ENCODE measurements at regions not wholly inside any gene's neighbourhood (a gene's known extent, or its start where the extent isn't known, plus 50 kb on each side); places are given as distances from the start of the nearest gene placed in this dataset.

DNA sequence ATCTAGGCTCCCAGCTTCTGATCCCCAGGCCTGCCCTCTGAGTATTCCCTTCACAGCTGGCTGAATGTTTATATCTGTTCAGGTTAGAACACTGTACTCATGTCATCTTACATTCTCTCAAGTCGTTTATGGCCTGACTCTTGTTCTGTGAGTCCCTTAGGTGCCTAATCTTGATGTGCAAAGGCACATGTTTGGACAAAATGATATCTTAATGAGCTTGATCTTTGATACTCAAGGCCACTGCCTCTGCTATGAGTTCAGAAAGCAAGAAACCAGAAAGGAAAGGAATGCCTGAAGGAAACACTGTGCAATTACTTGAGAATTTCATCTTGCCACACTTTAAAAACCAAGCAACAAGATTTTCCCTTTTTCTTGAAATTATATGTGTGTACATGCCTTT, 391.8 kb upstream of the ZNF608 start:
- no peak for DNase-seq (ENCODE audit: low spot score)

DNA sequence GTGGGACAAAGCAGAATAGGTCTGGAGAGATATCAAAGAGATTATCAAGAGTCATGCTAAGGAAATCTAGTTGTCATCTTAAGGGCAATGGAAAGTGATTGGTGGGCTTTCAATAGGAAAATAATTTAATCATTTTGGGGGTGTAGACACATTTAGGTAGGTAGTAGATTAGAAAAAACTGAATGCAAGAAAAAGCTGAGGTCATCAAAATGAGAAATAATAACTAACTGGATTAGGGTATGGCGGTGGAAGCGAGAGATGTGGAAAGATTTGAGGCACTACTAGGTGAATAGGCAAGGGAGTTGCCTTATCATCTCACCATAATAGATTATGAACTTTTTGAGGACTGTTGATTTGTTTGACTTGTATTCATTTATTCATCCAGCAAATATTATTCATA, 393.2 kb upstream of the ZNF608 start:
- DNase-seq (ENCODE audit: low spot score), result no peak

DNA sequence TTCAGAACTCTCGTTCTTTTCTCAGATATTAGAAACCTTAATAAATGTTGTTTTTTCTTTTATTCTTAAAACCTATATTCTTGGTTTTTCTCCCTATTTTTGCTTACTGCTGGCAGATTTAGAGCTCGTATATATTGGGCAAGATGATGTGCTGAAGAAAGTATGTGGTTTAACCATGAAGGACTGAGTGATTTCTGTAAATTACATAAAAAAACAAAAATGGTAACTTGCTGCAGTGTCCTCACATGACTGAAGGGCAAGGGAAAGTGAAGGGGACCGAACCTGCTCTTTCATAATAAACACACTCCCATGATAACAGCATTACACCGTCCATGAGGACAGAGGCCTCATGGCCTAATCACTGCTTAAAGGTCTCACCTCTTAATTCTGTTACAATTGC, 393.8 kb upstream of the ZNF608 start:
- DNase-seq (ENCODE audit: low spot score), result no peak

DNA sequence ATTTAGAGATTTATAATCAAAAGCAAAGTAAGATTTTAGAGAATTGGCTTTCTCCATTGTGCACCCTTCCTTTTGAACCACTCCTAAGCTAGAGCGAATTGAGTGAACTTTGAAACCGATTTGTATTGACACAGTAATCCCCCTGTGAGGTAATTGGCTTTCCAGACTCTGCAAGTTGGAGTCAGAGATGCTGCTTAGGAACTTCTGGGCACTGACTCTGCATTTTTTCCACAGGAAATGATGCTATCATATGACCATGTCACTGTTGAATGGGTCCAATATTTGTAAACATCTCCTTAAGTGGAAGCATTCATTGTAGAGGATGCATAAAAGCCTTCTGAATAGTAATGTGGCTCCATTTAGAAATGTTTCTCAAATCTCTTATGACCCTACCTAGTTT, 394.4 kb upstream of the ZNF608 start:
- peak; percentile 62 for DNase-seq (ENCODE audit: low spot score)

DNA sequence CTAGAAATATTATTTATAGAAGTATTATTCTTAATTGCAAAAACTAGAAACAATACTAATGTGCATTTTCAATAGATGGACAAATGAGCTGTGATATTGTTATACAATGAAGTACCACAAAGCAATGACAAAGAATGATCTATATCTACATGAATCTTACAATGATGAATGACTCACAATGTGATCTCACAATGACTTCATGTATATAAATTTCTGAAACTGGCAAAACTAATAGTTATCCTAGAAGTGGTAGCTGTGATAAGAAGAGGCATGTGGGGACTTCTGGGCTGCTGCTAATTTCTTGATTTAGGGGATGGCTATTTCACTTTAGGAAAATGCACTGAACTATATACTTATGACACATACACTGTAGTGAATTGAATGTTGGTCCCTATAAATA, 396.0 kb upstream of the ZNF608 start:
- peak; percentile 55 for DNase-seq (ENCODE audit: low spot score)

DNA sequence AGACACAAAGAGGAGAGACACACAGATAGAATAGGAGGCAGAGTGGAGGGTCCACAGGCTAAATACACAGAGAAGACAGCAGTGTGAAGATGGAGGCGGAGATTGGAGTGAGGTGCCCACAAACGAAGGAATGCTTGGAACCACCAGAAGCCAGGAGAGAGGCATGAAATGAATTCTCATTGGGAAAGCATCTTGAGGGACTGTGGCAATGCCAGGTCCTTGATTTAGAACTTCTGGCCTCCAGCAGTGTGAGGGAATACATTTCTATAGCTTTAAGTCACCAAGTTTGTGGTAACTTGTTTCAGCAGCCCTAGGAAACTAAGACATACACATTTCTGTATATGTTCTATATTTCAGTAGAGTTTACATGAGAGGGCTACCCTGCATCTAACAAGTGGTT, 396.6 kb upstream of the ZNF608 start:
- DNase-seq (ENCODE audit: low spot score), result no peak

DNA sequence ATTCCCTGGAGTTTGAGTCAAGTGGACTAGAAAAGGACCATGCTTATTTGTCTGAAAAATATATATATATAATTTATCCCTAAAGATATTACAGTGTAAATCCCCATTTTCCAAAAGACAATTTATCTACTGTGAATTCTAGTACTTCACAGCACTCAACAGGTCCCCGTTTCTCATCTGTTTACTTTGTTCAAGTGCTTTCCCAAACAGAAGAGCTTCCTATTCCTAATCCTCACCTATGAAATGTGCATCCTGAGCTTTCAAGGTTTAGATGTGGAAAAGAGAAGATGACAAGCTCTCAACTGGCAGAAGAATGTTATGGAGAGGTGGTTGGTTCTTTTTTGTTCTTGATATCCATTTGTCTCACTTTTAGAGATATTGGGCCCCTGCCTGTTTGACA, 401.6 kb upstream of the ZNF608 start:
- no peak for DNase-seq (ENCODE audit: low spot score)

DNA sequence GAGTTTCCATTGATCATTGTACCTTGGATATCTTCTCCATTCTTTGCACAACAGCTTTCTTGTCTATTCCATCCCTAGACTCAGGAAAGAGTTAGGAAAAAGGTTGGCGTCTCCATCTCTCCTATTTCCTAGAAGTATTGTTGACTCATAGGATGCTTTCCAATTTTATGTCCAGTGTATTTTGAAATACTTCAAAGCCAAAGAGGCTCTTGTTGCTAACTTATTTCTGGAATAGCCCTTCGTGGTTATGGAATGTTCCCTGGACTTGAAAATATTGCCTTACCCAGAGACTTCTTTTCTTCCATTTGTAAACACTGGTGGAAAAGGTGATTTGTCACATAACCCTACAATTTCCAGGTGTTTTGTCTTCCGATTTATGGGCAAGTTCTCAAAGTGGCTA, 402.3 kb upstream of the ZNF608 start:
- no peak for DNase-seq (ENCODE audit: low spot score)

DNA sequence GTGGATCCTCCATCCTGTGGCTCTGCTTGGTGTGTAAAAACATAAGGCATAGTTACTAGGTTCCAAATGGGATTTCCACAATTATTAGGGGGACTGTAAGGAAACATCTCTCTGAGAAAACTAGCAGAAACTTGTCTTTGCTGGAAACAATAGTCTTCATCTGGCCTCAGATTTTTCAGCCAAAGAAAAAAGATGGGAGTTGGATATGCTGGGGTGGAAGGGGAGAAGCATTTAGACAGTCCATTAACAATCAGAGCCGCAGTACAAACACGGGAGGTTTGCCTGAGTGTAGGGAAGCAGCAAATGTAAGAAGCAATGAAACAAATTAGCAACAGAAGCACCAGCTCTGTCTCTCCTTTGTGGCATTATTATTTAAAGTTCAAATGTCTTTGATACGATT, 402.7 kb upstream of the ZNF608 start:
- DNase-seq (ENCODE audit: low spot score), result no peak

DNA sequence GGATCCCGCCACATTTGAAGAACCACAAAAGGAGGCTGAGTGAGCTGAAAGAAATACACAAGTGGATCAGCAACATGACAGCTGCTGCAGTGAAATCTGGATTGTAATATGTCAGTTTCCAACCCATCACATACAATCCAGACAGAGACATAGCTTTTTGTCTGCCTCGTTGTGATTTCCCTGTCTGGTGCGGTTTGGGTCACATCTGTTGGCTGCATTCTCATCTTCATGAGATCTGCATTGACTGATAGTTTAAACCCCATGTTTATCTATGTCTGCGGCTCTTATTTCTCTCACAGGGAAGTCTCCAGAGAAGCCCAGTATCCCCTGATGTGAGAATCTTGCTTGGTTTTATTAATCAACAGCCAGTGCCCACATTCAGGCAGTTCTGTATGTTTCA, 403.1 kb upstream of the ZNF608 start:
- DNase-seq (ENCODE audit: low spot score), result no peak

DNA sequence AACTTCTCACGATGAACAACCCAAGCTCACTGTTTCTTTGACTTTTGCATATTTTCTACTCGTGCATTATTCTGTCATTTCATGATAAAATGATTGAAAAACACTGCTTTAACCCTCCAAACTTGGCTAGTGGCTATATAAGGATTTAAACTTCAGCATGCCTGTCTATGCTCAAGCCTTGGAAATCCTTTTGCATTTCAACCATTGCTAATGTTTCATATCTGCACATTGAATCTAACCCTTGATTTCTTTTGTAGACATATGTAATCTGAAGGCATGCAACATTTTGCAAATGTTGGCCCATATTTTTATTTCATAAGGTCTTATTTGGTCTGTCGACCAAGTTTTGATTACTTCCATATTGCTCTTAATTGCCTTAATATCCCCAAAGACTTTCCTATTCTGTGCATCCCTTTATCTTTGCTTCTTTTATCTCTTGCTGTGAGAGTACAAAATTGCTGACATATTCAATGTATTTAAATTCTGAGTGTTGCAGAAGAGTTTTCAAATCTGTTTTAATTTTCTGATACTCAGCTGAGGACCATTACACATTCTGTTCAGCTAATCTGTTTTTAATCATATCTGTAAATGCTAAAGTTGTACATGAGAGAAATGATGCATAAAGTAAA, 403.7 kb upstream of the ZNF608 start:
- no peak for DNase-seq (ENCODE audit: low spot score)

DNA sequence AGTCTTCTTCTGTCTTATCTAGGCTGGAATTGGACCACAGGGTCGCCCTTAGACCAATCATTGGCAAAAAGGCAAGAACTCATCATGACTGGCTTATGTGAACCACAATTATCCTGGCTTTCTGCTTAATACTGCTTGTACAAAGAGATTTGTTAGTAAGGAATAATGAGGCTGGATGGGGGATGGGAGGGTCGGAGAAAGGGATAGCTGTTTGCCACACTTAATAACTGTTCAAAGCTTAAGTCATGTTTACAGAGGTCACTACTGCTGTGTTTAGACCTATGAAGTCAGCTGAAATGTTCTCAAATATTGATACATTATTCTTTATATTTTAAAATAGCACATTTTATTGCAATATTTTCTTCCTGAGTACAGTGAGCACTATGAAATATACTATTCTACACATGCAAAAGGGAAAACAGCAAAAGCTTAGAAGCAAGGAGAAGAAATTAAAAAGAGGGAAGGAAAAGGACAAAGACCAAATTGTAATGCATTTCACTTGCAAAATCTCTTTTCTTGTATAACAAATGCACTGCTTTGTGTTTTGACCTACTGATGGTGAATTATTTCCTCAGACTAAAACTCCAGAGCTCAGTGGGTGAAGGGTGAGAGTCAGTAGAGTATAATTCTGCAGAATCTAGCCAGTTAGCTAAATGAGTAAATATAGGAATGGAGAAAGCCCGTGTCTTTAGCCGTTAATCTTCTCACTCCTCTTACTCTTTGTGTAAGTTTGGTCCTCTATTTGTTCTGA, 404.9 kb upstream of the ZNF608 start:
- DNase-seq (ENCODE audit: low spot score), result no peak

DNA sequence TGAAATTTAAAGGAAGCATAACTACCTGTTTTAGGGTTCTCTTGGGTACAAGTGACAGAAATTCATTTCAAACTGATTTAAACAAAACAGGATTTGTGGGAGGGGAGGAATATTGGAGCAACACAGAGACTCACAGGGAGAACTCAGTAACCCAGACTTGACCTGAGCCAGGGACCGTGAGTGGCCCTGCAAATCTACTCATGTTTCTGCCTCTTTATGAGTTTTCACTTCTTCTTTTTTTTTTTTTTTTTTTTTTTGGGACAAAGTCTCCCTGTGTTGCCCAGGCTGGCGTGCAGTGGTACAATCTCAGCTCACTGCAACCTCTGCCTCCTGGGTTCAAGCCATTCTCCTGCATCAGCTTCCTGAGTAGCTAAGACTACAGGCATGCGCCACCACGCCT, 405.6 kb upstream of the ZNF608 start:
- DNase-seq (ENCODE audit: low spot score), result no peak

DNA sequence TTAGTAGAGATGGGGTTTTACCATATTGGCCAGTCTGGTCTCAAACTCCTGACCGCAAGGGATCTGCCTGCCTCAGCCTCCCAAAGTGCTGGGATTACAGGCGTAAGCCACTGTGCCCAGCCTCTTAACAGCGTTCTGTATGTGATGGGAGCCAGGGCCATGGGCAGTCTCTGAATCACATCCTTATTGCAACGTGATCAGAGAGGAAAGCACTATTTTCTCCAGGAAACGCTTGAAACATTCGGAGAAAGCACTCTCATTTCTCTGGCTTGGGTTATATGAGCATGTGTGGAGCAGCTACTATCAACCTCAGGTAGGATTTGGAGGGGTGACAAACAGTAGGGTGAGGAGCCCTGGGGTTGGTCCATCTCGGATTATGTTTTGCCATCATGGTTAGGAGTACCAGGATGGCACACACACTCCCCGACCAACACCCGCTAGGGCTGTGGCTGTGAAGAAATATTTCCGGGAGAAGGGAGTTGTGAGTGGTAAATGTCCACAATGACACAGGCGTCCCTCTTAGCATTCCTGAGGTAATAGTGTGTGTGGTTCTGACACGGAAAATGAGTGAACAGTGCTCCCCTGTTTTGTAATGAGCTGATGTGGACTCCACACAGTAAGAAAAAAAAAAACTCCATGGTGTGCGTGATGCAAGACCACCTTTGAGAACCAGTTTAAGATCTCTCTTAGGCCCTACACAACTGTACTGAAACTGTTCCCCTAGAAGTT, 406.2 kb upstream of the ZNF608 start:
- no peak for DNase-seq (ENCODE audit: low spot score)

DNA sequence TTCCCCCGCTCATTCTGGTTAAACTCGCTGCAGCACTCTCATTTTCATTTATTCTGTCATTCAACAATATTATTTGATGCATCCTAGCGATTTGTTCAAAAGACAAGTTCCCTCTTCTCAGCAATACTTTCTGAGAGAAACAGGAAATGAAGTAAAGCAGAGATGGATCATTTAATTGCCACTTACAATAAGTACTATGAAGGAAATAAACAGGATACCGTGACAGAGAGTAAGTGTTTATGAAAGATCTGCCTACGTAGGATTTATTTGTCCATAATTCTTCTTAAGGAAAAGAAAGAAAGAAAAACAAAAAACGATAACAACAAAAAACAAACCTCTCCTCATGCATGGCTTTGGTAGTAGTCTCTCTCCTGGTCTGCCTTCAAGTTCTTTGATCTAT, 406.8 kb upstream of the ZNF608 start:
- DNase-seq (ENCODE audit: low spot score), result no peak

DNA sequence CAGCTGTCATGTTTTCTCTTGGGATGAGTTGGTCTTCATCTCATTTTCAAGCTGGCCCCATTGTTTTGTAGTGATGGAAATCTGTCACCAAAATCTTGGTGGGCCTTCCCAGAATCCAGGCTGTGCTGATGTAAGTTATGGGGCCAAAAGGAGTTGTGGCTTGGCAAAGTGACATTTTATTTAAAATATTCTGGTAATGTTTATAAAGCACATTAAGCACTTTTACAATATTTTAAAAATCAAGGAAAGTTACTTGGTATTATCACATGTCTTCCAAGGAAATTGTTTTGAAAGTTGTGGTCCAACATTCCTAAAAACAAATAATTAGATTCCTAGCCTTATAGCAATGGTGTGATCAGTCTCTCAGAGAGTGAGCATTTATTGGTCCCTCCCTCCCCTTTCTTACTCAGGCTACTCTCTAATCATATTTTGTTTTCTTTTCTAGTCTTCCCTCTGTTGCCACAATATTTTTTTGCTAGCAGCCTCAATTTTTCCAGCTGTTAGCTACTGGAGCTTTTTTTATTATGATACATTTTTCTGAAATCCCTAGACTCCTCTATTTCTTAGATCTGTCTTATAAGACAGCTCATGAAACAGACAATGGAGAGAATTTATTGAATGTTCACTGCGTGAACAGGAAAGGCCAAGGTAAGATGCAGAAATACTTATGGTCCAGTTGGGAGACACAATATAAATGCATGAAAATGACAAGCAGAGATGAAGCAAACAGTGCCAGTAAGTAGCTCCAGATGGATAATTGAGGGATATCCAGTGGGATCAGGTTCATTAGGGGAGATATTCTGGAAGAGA, 408.1 kb upstream of the ZNF608 start:
- no peak for DNase-seq (ENCODE audit: low spot score)

DNA sequence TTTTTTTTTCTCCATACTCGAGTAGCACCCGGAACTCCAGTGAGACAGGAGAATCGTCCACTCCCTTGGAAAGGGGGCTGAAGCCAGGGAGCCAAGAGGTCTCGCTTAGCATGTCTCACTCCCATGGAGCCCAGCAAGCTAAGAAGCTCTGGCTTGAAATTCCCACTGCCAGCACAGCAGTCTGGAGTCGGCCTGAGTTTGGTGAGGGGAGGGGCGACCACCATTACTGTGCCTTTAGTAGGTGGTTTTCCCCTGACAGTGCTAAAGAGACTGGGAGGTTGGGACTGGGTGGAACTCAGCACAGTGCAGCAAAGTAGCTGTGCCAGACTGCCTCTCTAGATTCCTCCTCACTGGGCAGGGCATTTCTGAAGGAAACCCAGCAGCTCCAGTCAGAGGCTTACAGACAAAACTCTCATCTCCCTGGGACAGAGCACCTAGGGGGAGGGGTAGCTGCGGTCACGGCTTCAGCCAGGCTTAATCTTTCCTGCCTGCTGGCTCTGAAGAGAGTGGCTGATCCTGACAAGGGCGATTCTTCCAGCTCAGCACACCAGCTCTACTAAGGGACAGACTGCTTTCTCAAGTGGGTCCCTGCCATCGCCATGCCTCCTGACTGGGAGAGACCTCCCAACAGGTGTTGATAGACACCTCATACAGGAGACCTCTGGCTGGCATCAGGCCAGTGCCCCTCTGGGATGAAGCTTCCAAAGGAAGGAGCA, 414.5 kb upstream of the ZNF608 start:
- DNase-seq (ENCODE audit: low spot score), result no peak

DNA sequence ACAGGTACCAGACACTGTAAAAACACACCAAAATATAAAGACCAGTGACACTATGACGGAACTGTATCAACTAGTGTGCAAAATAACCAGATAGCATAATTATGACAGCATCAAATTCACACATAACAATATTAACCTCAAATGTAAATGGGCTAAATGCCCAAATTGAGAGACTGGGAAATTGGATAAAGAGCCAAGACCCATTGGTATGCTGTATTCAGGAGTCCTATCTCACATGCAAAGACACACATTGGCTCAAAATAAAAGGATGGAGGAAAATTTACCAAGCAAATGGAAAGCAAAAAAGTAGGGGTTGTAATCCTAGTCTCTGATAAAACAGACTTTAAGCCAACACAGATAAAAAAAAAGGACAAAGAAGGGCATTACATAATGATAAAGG, 416.3 kb upstream of the ZNF608 start:
- DNase-seq (ENCODE audit: low spot score), result no peak

DNA sequence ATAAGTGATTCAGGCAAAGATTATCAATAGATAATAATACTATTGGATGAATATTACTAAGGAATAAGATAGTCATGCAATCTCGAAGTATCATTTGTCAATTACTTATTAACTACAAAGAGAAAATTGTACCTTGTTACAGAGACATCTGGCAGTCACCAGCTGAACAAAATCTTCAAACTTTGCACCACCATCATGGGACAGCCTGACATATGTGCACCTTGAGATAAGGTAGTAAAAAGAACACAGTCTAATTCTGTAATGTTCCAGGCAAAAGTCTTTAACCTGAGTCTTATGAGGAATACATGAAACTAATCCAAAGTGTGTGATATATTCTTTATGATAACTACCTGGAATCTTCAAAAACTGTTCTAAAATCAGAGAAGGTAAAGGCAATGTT, 423.0 kb upstream of the ZNF608 start:
- DNase-seq (ENCODE audit: low spot score), result no peak

DNA sequence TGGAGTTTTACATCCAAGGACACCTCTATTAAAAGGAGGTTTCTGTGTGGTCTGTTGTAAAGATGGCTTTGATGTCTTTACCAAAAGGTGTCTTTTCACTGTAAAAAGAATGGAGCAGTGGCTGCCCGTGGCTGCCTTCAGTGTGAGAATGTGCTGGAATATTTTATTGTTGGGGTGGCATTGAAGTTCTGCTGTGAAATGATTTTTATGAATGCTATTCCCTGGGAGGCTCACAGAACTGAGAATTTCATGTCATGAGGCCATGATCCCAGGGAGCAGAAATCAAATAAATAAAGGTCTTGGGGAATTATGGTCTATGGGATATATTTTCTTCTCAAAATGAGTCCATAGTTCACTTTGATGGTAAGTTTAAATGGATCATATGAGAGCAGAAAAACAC, 425.2 kb upstream of the ZNF608 start:
- DNase-seq (ENCODE audit: low spot score), result no peak

DNA sequence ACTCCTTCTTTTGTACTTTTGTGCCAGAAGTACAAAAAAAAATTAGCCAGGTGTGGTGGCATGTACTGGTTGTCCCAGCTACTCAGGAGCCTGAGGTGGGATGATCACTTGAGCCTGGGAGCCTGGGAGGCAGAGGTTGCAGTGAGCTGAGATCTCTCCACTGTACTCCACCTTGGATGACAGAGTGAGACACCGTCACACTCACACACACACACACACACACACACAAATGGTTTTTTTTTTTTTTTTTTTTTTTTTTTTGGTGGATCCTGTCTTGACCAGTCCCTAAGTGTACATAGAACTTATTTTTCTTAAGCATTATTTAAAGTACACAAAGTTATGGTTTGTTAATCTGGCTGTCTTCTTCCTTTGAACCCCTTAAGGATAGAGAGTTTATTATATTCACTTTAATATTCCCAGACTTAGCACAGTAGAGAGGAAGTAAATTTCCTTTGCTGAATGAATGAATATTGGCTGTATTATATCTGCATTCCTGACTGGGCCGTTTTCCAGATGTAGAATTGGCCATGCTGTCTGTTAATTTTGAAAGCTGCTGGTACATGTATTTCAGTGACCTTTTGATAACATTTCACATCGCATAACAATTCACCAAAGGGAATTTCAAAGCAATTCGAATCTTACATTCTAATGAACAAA, 429.0 kb upstream of the ZNF608 start:
- DNase-seq (ENCODE audit: low spot score), result no peak

Measured in kidney capillary endothelial cell (primary cell).